ENCODE measurements at regions not wholly inside any gene's neighbourhood (a gene's known extent, or its start where the extent isn't known, plus 50 kb on each side); places are given as distances from the start of the nearest gene placed in this dataset.

- Mint-ChIP-seq H3K4me1 (no peaks in the 10 kb centered on the region), H3K4me3 (no peak overlapping the region)
These were observed 301.0 kb upstream of the VLDLR start for GRCh38 chr9:2320632-2321031.

DNA sequence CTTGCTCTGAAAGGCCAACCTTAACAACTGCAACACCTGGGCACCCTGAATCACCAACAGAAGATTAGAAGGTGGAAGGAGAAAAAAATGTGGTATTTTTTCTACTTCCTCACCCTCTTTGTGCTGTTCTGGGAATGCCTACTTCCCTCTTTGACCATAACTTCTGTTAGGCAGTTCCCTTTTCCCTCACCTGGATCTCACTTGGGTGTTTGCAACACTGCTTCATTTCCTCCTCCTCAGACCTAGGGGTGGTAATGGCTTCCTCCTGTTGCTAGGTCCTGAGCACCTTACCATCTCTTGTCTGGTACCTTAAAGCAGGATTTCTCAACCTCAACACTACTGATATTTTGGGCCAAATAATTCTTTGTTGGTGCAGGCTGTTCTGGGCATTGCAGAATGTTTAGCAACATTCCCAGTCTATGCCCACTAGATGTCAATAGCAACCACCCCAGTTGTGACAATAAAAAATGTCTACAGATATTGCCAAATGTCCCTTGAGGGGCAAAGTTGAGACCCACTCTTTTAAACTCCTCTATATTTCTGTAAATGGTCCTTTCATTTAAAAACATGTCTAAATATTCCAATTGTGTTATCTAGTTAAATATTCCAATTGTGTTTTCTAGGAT lies 300.0 kb upstream of the VLDLR start:
- H3K4me1 Mint-ChIP-seq, result no peaks in the 10 kb centered on the region
- no peak overlapping the region for H3K27ac Mint-ChIP-seq

More at GRCh38 chr9:2320632-2321031, 301.0 kb upstream of the VLDLR start:
- TF ChIP-seq CTCF (IDR thresholded peaks at IDR 0.05; ENCODE audit: unreplicated experiment in 3 of 3), result no peak
- Mint-ChIP-seq H3K27ac (no peak overlapping the region), H3K27me3 (ENCODE audit: low read depth) (no peaks in the 10 kb centered on the region), H3K9me3 (peaks cover 36% of the 10 kb centered on the region), H3K36me3 (ENCODE audit: low read depth) (no peaks in the 10 kb centered on the region)

GRCh38 chr9:2324742-2325141 lies 296.8 kb upstream of the VLDLR start:
- no peak for TF ChIP-seq CTCF (IDR thresholded peaks at IDR 0.05; ENCODE audit: unreplicated experiment in 3 of 3)
- H3K4me3 Mint-ChIP-seq, result no peak overlapping the region
- H3K27me3 Mint-ChIP-seq (ENCODE audit: low read depth), result no peaks in the 10 kb centered on the region
- H3K36me3 Mint-ChIP-seq (ENCODE audit: low read depth), result no peaks in the 10 kb centered on the region
- no peak overlapping the region for H3K27ac Mint-ChIP-seq
- no peaks in the 10 kb centered on the region for H3K4me1 Mint-ChIP-seq
- peaks cover 15% of the 10 kb centered on the region for H3K9me3 Mint-ChIP-seq

More for the DNA sequence above, 300.0 kb upstream of the VLDLR start:
- Mint-ChIP-seq H3K36me3 (ENCODE audit: low read depth) (no peaks in the 10 kb centered on the region), H3K4me3 (no peak overlapping the region), H3K9me3 (peaks cover 29% of the 10 kb centered on the region), H3K27me3 (ENCODE audit: low read depth) (no peaks in the 10 kb centered on the region)
- TF ChIP-seq CTCF (IDR thresholded peaks at IDR 0.05; ENCODE audit: unreplicated experiment in 3 of 3), result no peak

DNA sequence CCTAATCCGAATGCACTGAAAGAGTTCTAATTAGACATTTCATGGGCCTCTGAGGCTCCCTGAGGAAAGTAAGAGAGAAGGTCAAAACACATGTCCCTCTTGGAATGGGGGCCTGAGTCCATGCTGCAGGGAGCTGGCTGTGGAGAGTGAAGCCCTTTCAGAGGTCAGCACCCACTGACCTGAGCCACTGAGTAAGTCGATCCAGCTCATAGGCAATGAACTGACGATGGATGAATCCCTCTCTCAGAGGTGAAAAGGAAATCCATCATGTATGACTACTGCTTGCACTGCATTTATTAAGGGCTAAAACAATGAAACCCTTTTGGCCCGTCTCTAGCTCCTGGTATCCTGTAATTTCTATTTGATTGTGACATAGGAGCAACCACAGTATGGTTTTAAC lies 288.9 kb upstream of the VLDLR start:
- H3K27ac Mint-ChIP-seq, result peak overlapping the region in 1 of 3 experiments; percentile 2
- H3K4me3 Mint-ChIP-seq, result no peak overlapping the region
- peaks cover 31% of the 10 kb centered on the region for H3K4me1 Mint-ChIP-seq
- no peaks in the 10 kb centered on the region for H3K27me3 Mint-ChIP-seq (ENCODE audit: low read depth)
- no peaks in the 10 kb centered on the region for H3K36me3 Mint-ChIP-seq (ENCODE audit: low read depth)
- TF ChIP-seq CTCF (IDR thresholded peaks at IDR 0.05; ENCODE audit: unreplicated experiment in 3 of 3), result no peak
- H3K9me3 Mint-ChIP-seq, result no peaks in the 10 kb centered on the region

- Mint-ChIP-seq H3K4me1 (peaks cover 46% of the 10 kb centered on the region), H3K9me3 (no peaks in the 10 kb centered on the region)
These were observed 286.3 kb upstream of the VLDLR start for GRCh38 chr9:2335260-2335659.

More at GRCh38 chr9:2335260-2335659, 286.3 kb upstream of the VLDLR start:
- Mint-ChIP-seq H3K27ac (peak overlapping the region in 2 of 3 experiments; percentile 21 to 52), H3K27me3 (ENCODE audit: low read depth) (no peaks in the 10 kb centered on the region), H3K36me3 (ENCODE audit: low read depth) (no peaks in the 10 kb centered on the region), H3K4me3 (no peak overlapping the region)
- TF ChIP-seq CTCF (IDR thresholded peaks at IDR 0.05; ENCODE audit: unreplicated experiment in 3 of 3), result no peak

All from nephron (organoid).